OCI-LY3 (cell line): ENCODE measurements at regions not wholly inside any gene's neighbourhood (a gene's known extent, or its start where the extent isn't known, plus 50 kb on each side); places are given as distances from the start of the nearest gene placed in this dataset.

Experiments used
- H2AFZ ChIP-seq: fragments of 200-600, 300-600 bp; shearing (Covaris generic); 2 replicates; pipeline ENCODE4 v1.6.0; 2014; ENCODE audit warnings: antibody characterized with exemption, low read depth, low read length
- H3K27ac ChIP-seq: fragments of 200-600, 300-600 bp; sonication (generic); 2 replicates; pipeline ENCODE4 v1.5.1; 2014; ENCODE audit warnings: mild to moderate bottlenecking, low read length, moderate library complexity, mixed read lengths
- H3K27me3 ChIP-seq: fragments of 200-600, 300-600 bp; sonication (generic); 2 replicates; pipeline ENCODE4 v1.6.1; 2014; ENCODE audit warnings: low read depth, low read length, mixed read lengths
- H3K36me3 ChIP-seq: fragments of 200-600, 300-600 bp; sonication (generic); replicated peaks from 2 replicates; pipeline ENCODE3; 2014; ENCODE audit warnings: low read depth, low read length, mixed read lengths
- H3K4me1 ChIP-seq: fragments of 300-600, 200-600 bp; sonication (generic); 2 replicates; pipeline ENCODE4 v1.6.1; 2014; ENCODE audit warnings: low read length, mixed read lengths
- H3K4me2 ChIP-seq: fragments of 200-600, 300-600 bp; sonication (generic); 2 replicates; pipeline ENCODE4 v1.6.1; 2014; ENCODE audit warnings: low read length, mixed read lengths
- H3K4me3 ChIP-seq: fragments of 300-600, 200-600 bp; sonication (generic); 2 replicates; pipeline ENCODE4 v1.5.1; 2014; ENCODE audit warnings: antibody characterized with exemption, mild to moderate bottlenecking, low read length, moderate library complexity
- H3K79me2 ChIP-seq: fragments of 300-600, 200-600 bp; shearing (Covaris generic); 2 replicates; pipeline ENCODE4 v1.6.1; 2014; ENCODE audit warnings: mild to moderate bottlenecking, low read length, mixed read lengths
- H3K9ac ChIP-seq: fragments of 300-600, 200-600 bp; shearing (Covaris generic); 2 replicates; pipeline ENCODE4 v1.6.0; 2014; ENCODE audit warnings: mild to moderate bottlenecking, low read length, moderate library complexity
- H3K9me3 ChIP-seq: fragments of 200-600, 300-600 bp; shearing (Covaris generic); 2 replicates; pipeline ENCODE4 v1.6.1; 2014; ENCODE audit warnings: low read length, mixed read lengths; ENCODE audit not compliant: insufficient read depth
- H4K20me1 ChIP-seq: fragments of 200-600, 300-600 bp; sonication (generic); 2 replicates; pipeline ENCODE4 v1.6.1; 2016; ENCODE audit warnings: low read length, mixed read lengths; ENCODE audit not compliant: insufficient read depth
- EZH2phosphoT487 ChIP-seq: fragments of 200-600 bp; shearing (Covaris generic); IDR thresholded peaks from 2 replicates; pipeline ENCODE4 v1.6.1; 2018; ENCODE audit warnings: antibody characterized with exemption, mixed run types, low read depth
- TF ChIP-seq, protein P1 (sequence below): fragments of 200-600, 300-600 bp; sonication (generic); IDR thresholded peaks from 2 replicates; pipeline ENCODE4 v1.5.1; 2014; ENCODE audit warnings: antibody characterized with exemption, low read length, low read depth

DNA sequence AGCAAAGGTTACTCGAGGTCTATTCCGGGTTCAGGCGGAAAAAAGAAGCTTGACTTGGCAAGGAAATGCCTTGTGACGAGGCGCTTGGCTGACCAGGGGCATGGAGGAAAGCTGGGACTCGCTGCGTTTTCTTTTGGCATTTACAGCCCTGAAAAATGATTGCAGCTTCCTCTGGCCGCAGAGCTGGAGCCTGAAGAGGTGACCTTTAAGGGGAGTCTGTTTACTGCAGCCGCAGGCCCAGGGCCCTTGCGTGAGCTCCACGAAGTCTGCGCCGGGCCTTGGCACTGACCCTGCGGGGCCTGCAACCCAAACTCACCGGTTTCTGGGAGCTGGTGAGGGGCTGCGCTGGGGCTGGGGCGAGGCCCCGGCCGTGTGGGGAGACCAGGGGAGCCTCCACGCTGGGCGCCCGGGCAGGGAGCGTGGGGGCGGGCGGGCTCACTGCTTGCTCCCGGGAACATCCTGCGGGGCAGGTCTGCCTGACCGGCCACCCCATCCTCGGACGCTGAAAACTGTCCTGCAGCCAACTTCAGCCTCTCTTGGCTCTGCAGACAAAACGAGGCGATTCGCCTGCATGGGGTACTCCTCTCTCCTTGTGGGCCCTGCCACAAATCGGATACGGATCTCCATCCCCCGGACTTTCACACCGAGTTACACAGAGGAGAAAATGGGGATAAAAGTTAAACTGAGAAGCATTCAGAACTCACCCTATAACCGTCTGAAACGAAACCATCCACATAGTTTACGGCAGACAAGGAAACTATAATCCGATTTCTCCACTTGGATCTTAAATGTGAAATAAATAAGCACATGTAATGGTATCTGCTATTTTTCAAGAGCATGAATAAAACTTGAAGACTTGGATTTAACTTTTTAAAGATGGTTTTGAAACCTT lies 206.3 kb upstream of the FOXF1 start:
- Histone ChIP-seq H3K79me2 (no peaks in the 10 kb centered on the region), H3K27me3 (peaks cover 50% of the 10 kb centered on the region), H3K9me3 (no peaks in the 10 kb centered on the region), H3K4me2 (no peak overlapping the region), H3K9ac (no peak overlapping the region), H3K36me3 (no peaks in the 10 kb centered on the region), H3K4me1 (no peaks in the 10 kb centered on the region), H3K4me3 (no peak overlapping the region), H2AFZ (no peak overlapping the region), H4K20me1 (no peaks in the 10 kb centered on the region), H3K27ac (no peak overlapping the region)
- TF ChIP-seq, protein P1, sequence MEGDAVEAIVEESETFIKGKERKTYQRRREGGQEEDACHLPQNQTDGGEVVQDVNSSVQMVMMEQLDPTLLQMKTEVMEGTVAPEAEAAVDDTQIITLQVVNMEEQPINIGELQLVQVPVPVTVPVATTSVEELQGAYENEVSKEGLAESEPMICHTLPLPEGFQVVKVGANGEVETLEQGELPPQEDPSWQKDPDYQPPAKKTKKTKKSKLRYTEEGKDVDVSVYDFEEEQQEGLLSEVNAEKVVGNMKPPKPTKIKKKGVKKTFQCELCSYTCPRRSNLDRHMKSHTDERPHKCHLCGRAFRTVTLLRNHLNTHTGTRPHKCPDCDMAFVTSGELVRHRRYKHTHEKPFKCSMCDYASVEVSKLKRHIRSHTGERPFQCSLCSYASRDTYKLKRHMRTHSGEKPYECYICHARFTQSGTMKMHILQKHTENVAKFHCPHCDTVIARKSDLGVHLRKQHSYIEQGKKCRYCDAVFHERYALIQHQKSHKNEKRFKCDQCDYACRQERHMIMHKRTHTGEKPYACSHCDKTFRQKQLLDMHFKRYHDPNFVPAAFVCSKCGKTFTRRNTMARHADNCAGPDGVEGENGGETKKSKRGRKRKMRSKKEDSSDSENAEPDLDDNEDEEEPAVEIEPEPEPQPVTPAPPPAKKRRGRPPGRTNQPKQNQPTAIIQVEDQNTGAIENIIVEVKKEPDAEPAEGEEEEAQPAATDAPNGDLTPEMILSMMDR: no peak
- no peak for TF ChIP-seq EZH2phosphoT487

GRCh38 chr16:86304868-86305267 lies 205.5 kb upstream of the FOXF1 start:
- H3K27ac ChIP-seq: no peak overlapping the region
- no peaks in the 10 kb centered on the region for H3K9me3 ChIP-seq
- no peak overlapping the region for H2AFZ ChIP-seq
- H4K20me1 ChIP-seq: no peaks in the 10 kb centered on the region
- peaks cover 45% of the 10 kb centered on the region for H3K27me3 ChIP-seq
- no peaks in the 10 kb centered on the region for H3K4me1 ChIP-seq
- no peak overlapping the region for H3K4me3 ChIP-seq
- TF ChIP-seq EZH2phosphoT487: no peak
- TF ChIP-seq, protein P1: no peak
- H3K4me2 ChIP-seq: no peak overlapping the region
- H3K36me3 ChIP-seq: no peaks in the 10 kb centered on the region
- H3K9ac ChIP-seq: no peak overlapping the region
- H3K79me2 ChIP-seq: no peaks in the 10 kb centered on the region

GRCh38 chr16:86305440-86305839 lies 204.9 kb upstream of the FOXF1 start:
- H2AFZ ChIP-seq: no peak overlapping the region
- H3K27me3 ChIP-seq: peaks cover 44% of the 10 kb centered on the region
- no peak overlapping the region for H3K9ac ChIP-seq
- no peaks in the 10 kb centered on the region for H4K20me1 ChIP-seq
- no peaks in the 10 kb centered on the region for H3K4me1 ChIP-seq
- no peaks in the 10 kb centered on the region for H3K9me3 ChIP-seq
- TF ChIP-seq, protein P1: no peak
- no peak for TF ChIP-seq EZH2phosphoT487
- H3K27ac ChIP-seq: no peak overlapping the region
- no peaks in the 10 kb centered on the region for H3K79me2 ChIP-seq
- H3K36me3 ChIP-seq: no peaks in the 10 kb centered on the region
- no peak overlapping the region for H3K4me2 ChIP-seq
- no peak overlapping the region for H3K4me3 ChIP-seq

DNA sequence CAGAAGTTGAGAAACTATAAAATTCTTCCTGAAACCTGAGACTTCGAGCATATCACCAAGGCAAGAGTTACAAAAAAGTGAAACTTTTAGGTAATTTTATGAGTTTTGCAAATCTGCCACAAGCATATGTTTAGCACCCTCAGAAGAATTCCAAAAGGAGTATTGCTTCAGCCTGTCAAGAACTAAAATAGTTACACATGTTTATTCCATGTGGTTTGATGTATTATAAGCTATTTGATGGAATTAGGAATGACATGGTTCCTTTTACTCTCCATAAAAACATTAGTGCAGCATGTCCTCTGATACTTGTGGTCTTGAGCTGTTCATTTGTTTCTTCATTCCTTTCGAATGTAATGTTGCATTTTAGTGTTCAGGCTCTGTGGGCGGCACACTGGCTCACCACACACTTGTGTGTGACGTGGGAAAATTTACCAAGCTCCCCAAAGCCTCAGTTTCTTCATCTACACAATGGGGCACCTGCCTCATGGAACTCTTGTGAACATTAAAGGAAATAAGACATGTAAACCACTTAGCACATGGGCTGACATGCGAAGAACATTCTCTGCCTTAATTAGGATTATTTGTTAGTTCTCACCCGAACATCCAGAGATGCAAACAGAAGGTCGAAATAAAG lies 204.2 kb upstream of the FOXF1 start:
- H4K20me1 ChIP-seq: no peaks in the 10 kb centered on the region
- H3K9me3 ChIP-seq: no peaks in the 10 kb centered on the region
- H3K9ac ChIP-seq: no peak overlapping the region
- no peak overlapping the region for H3K27ac ChIP-seq
- no peaks in the 10 kb centered on the region for H3K36me3 ChIP-seq
- H3K79me2 ChIP-seq: no peaks in the 10 kb centered on the region
- TF ChIP-seq, protein P1: no peak
- no peak for TF ChIP-seq EZH2phosphoT487
- H3K27me3 ChIP-seq: peaks cover 41% of the 10 kb centered on the region
- no peak overlapping the region for H3K4me3 ChIP-seq
- H2AFZ ChIP-seq: no peak overlapping the region
- no peak overlapping the region for H3K4me2 ChIP-seq
- no peaks in the 10 kb centered on the region for H3K4me1 ChIP-seq
